ENCODE measurements at regions not wholly inside any gene's neighbourhood (a gene's known extent, or its start where the extent isn't known, plus 50 kb on each side); places are given as distances from the start of the nearest gene placed in this dataset.

DNA sequence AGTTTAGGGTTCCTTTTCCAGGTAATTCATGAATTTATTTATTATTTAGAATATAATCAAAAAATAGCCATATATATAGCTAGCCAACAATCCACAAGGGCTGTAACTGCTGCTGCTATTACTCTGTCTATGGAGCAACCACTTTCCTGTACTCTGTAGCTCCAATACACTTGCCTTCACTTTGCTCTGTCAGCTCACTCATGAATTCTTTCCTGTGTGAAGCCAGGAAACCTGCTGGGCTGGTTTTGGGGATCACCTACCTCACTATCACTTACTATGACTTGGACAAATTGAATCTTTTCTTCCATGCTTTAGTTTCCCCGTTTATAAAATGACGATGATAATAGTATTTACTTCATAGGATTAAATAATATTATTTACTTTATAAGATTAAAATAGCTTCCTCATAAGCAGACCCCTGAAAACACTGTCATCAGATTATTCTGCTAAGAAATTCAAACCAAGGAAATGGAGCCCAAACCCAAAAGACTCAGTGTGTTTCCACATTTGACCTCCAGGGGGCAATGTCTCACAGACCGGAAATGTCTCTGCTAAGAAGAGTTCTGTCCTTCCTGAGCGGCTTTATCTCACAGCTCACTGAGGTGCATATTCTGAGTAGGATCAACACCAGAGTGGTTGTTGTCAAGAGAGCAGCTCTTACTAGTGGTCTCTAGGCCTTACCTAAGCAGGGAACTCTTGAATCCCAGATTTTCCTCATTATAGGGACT is 457.1 kb downstream of the DAD1 start:
- no peak overlapping the region for H2AFZ ChIP-seq (ENCODE audit: insufficient read depth, low read depth, low read length, poor library complexity, severe bottlenecking)
- ChIA-PET CTCF (no interaction called here), POLR2A (no interaction called here)
- H3K27ac ChIP-seq (ENCODE audit: low read length in 2 of 2), result no peak overlapping the region
- ATAC-seq (ENCODE audit: low read depth) (no peak), DNase-seq (peak; percentile 12)
- TF ChIP-seq EZH2 (IDR thresholded peaks at IDR 0.05; ENCODE audit: borderline replicate concordance, insufficient read depth, low read depth, low read length, poor library complexity, severe bottlenecking) (no peak), CTCF (IDR thresholded peaks at IDR 0.05) (peak; percentile 30)
- Mint-ChIP-seq H3K27ac (no peak overlapping the region), H3K4me1 (no peaks in the 10 kb centered on the region), H3K4me3 (no peak overlapping the region), H3K27me3 (peaks cover 39% of the 10 kb centered on the region), H3K9me3 (ENCODE audit: insufficient read depth) (no peaks in the 10 kb centered on the region)
- peaks cover 0 to 8% (median 4%) of the 10 kb centered on the region in 3 donors for H3K9me3 ChIP-seq (ENCODE audit: control extremely low read depth in 1 of 3, control insufficient read depth in 2 of 3, insufficient read depth in 1 of 3, low read length in 2 of 3)
- H3K9ac ChIP-seq (ENCODE audit: low read length), result no peak overlapping the region
- no peak overlapping the region for H3K4me2 ChIP-seq (replicated peaks; ENCODE audit: low read depth, low read length, poor library complexity, severe bottlenecking)
- no peaks in the 10 kb centered on the region for H4K20me1 ChIP-seq (ENCODE audit: control insufficient read depth, insufficient read depth, low read length, poor library complexity, severe bottlenecking)
- no peaks in the 10 kb centered on the region for H3K4me1 ChIP-seq (ENCODE audit: control insufficient read depth in 2 of 2, insufficient read depth in 2 of 2, low read length in 2 of 2)
- H3K27me3 ChIP-seq (replicated peaks in 1 of 4; ENCODE audit: control extremely low read depth in 1 of 4, control insufficient read depth in 3 of 4, insufficient read depth in 4 of 4, low read length in 3 of 4), result peaks cover 0 to 7% (median 2%) of the 10 kb centered on the region in 4 experiments
- H3K36me3 ChIP-seq (replicated peaks in 1 of 2; ENCODE audit: control extremely low read depth in 1 of 2, control insufficient read depth in 1 of 2, extremely low read depth in 1 of 2, insufficient read depth in 2 of 2, low read length in 1 of 2), result no peaks in the 10 kb centered on the region
- intact Hi-C loops (cut with micrococcal nuclease), result no loop called here
- H3K4me3 ChIP-seq (ENCODE audit: control extremely low read depth in 1 of 5, extremely low read depth in 1 of 5, insufficient read depth in 1 of 5, low read depth in 2 of 5, low read length in 4 of 5), result no peak overlapping the region
- no peaks in the 10 kb centered on the region for H3K79me2 ChIP-seq (ENCODE audit: control insufficient read depth, insufficient read depth, low read length)
- WGBS (ENCODE audit: insufficient coverage), result 53% methylated on average over 2 of the region's 4 CpGs

DNA sequence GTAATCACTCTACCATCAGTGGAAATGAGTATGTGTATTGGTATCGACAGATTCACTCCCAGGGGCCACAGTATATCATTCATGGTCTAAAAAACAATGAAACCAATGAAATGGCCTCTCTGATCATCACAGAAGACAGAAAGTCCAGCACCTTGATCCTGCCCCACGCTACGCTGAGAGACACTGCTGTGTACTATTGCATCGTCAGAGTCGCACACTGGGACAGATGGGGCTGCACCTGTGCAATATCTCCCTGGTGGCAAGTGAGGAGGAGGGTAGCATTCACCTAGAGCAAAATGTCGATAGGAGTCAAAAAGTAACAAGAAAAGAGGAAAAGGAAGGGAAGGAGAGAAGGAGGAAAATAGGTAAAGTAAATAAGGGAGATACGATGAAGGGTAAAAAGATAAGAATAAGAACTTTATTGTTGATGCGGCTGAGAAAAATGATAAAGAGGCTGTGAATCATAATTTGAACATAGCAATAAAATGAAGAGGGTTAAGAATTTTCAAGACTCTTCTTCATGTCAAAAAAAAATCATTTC is 450.5 kb upstream of the OR4E1 start:
- DNase-seq, result no peak
- no peak overlapping the region for H3K4me3 ChIP-seq (ENCODE audit: control extremely low read depth in 1 of 5, extremely low read depth in 1 of 5, insufficient read depth in 1 of 5, low read depth in 2 of 5, low read length in 4 of 5)
- H3K9ac ChIP-seq (ENCODE audit: low read length), result no peak overlapping the region
- no peak overlapping the region for H3K4me2 ChIP-seq (replicated peaks; ENCODE audit: low read depth, low read length, poor library complexity, severe bottlenecking)
- 93% methylated on average over 6 of the region's 8 CpGs for WGBS (ENCODE audit: insufficient coverage)
- H3K27ac Mint-ChIP-seq, result no peak overlapping the region
- intact Hi-C loops (cut with micrococcal nuclease), result no loop called here
- peaks cover 8% of the 10 kb centered on the region for H3K4me1 Mint-ChIP-seq
- H3K27me3 Mint-ChIP-seq, result peaks cover 9% of the 10 kb centered on the region
- H2AFZ ChIP-seq (ENCODE audit: insufficient read depth, low read depth, low read length, poor library complexity, severe bottlenecking), result no peak overlapping the region
- no peaks in the 10 kb centered on the region for H4K20me1 ChIP-seq (ENCODE audit: control insufficient read depth, insufficient read depth, low read length, poor library complexity, severe bottlenecking)
- no peak for TF ChIP-seq EZH2 (IDR thresholded peaks at IDR 0.05; ENCODE audit: borderline replicate concordance, insufficient read depth, low read depth, low read length, poor library complexity, severe bottlenecking)
- TF ChIP-seq CTCF (IDR thresholded peaks at IDR 0.05), result no peak
- peaks cover 0 to 1% (median 0%) of the 10 kb centered on the region in 4 experiments for H3K27me3 ChIP-seq (replicated peaks in 1 of 4; ENCODE audit: control extremely low read depth in 1 of 4, control insufficient read depth in 3 of 4, insufficient read depth in 4 of 4, low read length in 3 of 4)
- no peaks in the 10 kb centered on the region for H3K36me3 ChIP-seq (replicated peaks in 1 of 2; ENCODE audit: control extremely low read depth in 1 of 2, control insufficient read depth in 1 of 2, extremely low read depth in 1 of 2, insufficient read depth in 2 of 2, low read length in 1 of 2)
- H3K4me1 ChIP-seq (ENCODE audit: control insufficient read depth in 2 of 2, insufficient read depth in 2 of 2, low read length in 2 of 2), result peaks cover 0 to 4% of the 10 kb centered on the region in 2 donors
- H3K79me2 ChIP-seq (ENCODE audit: control insufficient read depth, insufficient read depth, low read length), result no peaks in the 10 kb centered on the region
- CTCF ChIA-PET, result no interaction called here
- no peak overlapping the region for H3K27ac ChIP-seq (ENCODE audit: low read length in 2 of 2)
- H3K9me3 ChIP-seq (ENCODE audit: control extremely low read depth in 1 of 3, control insufficient read depth in 2 of 3, insufficient read depth in 1 of 3, low read length in 2 of 3), result no peaks in the 10 kb centered on the region
- no peak overlapping the region for H3K4me3 Mint-ChIP-seq
- no peak for ATAC-seq (ENCODE audit: low read depth)
- POLR2A ChIA-PET, result no interaction called here
- H3K9me3 Mint-ChIP-seq (ENCODE audit: insufficient read depth), result no peaks in the 10 kb centered on the region
